Pancreas (tissue), 10 donors: ENCODE measurements at regions not wholly inside any gene's neighbourhood (a gene's known extent, or its start where the extent isn't known, plus 50 kb on each side); places are given as distances from the start of the nearest gene placed in this dataset.

Source experiments
- ATAC-seq, 4 donors: fragments of 200-7000 bp; cut with Tn5 transposase; one replicate each; pipeline versions ENCODE4 v1.8.0 to v1.9.1; 2020; ENCODE audit warnings: mild to moderate bottlenecking in 4 of 4, moderate library complexity in 4 of 4
- DNase-seq, 6 donors: peaks; one replicate each; pipeline ENCODE4 v3.0.0-alpha.2; 2020
- FAIRE-seq: peaks from 2 replicates; lab custom pipeline; 2012; peaks lifted over from hg19 to GRCh38; lab: Jason Lieb, UNC
- H3K27ac ChIP-seq, 4 donors: fragments of 200-600 bp; sonication (generic); 1 replicate in 3 of 4; 2 replicates in 1 of 4; pipeline versions ENCODE4 v1.5.0 to v1.8.0; 2020
- H3K27me3 ChIP-seq, 4 donors: fragments of 200-600 bp; one replicate each; pipeline ENCODE4 v1.8.0; 2021
- H3K36me3 ChIP-seq, 3 donors: fragments of 200-600 bp; sonication (generic) in 1 of 3; one replicate each; pipeline versions ENCODE4 v1.5.0 to v1.8.0; 2020 to 2021
- H3K4me1 ChIP-seq, 3 donors: fragments of 200-600 bp; one replicate each; pipeline ENCODE4 v1.8.0; 2021
- H3K4me3 ChIP-seq, 4 donors: fragments of 200-600 bp; sonication (generic) in 2 of 4; one replicate each; pipeline versions ENCODE4 v1.5.0 to v1.8.0; 2020 to 2021
- H3K9me3 ChIP-seq, 4 donors: fragments of 200-600 bp; one replicate each; pipeline ENCODE4 v1.8.0; 2021
- CTCF ChIP-seq, 4 donors: fragments of 200-600 bp; sonication (generic) in 3 of 4; IDR thresholded peaks; one replicate each; pipeline versions ENCODE4 v1.5.0 to v1.8.0; 2021; ENCODE audit warnings: antibody characterized with exemption in 4 of 4
- WGBS, 2 donors: extraction: QIAGEN DNeasy Blood & Tissue Kit; methylation state at CpG; one replicate each; pipeline ENCODE4 v1.1.7; 2013; 5-methylcytosine and 5-hydroxymethylcytosine counted together
- intact Hi-C, 3 donors: fragments of 100-400 bp; cut with DNase I; formaldehyde crosslinking; loops; one replicate each; pipeline versions ENCODE4 v1.11.1 to v1.14.2; 2022
- donor health status: healthy with polysubstance abuse.
- donor health status: DM: no; HTN: no; CAD: no; lungs with moderate emphysema.
- donor health status: DM: no; HTN: no; CAD: no.
- donor health status: control.
- donor health status: control.
- donor health status: Bipolar disorder and iron deficiency.
- donor health status: DM: yes; HTN: yes; CAD: no.
- donor health status: DM: no; HTN: no; CAD: no.
- donor health status: DM: no; HTN: no; CAD: no.
- donor health status: DM: yes; HTN: yes; CAD: no.

GRCh38 chr4:30172416-30172815 lies 547.8 kb upstream of the PCDH7 start:
- intact Hi-C loops = no loop called here

GRCh38 chr4:30181512-30181911 lies 538.7 kb upstream of the PCDH7 start:
- no peak for DNase-seq
- no peak for FAIRE-seq
- 63 to 81% methylated on average over 4 of the region's 4 CpGs for WGBS, 2 donors
- intact Hi-C loops = no loop called here
- H3K27me3 ChIP-seq = no peaks in the 10 kb centered on the region
- ATAC-seq = no peak
- TF ChIP-seq CTCF (IDR thresholded peaks at IDR 0.05) = no peak
- H3K4me1 ChIP-seq = no peaks in the 10 kb centered on the region
- no peaks in the 10 kb centered on the region for H3K9me3 ChIP-seq
- no peaks in the 10 kb centered on the region for H3K36me3 ChIP-seq
- H3K27ac ChIP-seq = no peak overlapping the region
- H3K4me3 ChIP-seq = no peak overlapping the region

More at GRCh38 chr4:30172416-30172815, 547.8 kb upstream of the PCDH7 start:
- no peak for TF ChIP-seq CTCF (IDR thresholded peaks at IDR 0.05)
- no peaks in the 10 kb centered on the region for H3K36me3 ChIP-seq
- no peak for ATAC-seq
- H3K4me3 ChIP-seq = no peak overlapping the region
- H3K27me3 ChIP-seq = no peaks in the 10 kb centered on the region
- H3K27ac ChIP-seq = no peak overlapping the region
- no peaks in the 10 kb centered on the region for H3K4me1 ChIP-seq
- DNase-seq = no peak
- no peak for FAIRE-seq
- H3K9me3 ChIP-seq = no peaks in the 10 kb centered on the region

- ATAC-seq (no peak), DNase-seq (no peak), FAIRE-seq (no peak)
- WGBS, 2 donors = 54 to 57% methylated on average over 2 of the region's 2 CpGs
- Histone ChIP-seq H3K4me1 (no peaks in the 10 kb centered on the region), H3K27ac (no peak overlapping the region), H3K9me3 (no peaks in the 10 kb centered on the region), H3K4me3 (no peak overlapping the region), H3K36me3 (no peaks in the 10 kb centered on the region), H3K27me3 (no peaks in the 10 kb centered on the region)
- intact Hi-C loops = no loop called here
- TF ChIP-seq CTCF (IDR thresholded peaks at IDR 0.05) = no peak
Measured at GRCh38 chr4:30181918-30182317, 538.3 kb upstream of the PCDH7 start.

GRCh38 chr4:30182786-30183185 lies 537.4 kb upstream of the PCDH7 start:
- no peaks in the 10 kb centered on the region for H3K27me3 ChIP-seq
- H3K36me3 ChIP-seq = no peaks in the 10 kb centered on the region
- intact Hi-C loops = no loop called here
- WGBS, 2 donors = 64 to 78% methylated on average over 2 of the region's 2 CpGs
- no peak for TF ChIP-seq CTCF (IDR thresholded peaks at IDR 0.05)
- DNase-seq (no peak), FAIRE-seq (no peak), ATAC-seq (no peak)
- H3K27ac ChIP-seq = no peak overlapping the region
- no peaks in the 10 kb centered on the region for H3K9me3 ChIP-seq
- H3K4me1 ChIP-seq = no peaks in the 10 kb centered on the region
- H3K4me3 ChIP-seq = no peak overlapping the region

GRCh38 chr4:30191902-30192301 lies 528.3 kb upstream of the PCDH7 start:
- no peak for FAIRE-seq

More at GRCh38 chr4:30191902-30192301, 528.3 kb upstream of the PCDH7 start:
- Histone ChIP-seq H3K27me3 (no peaks in the 10 kb centered on the region), H3K27ac (no peak overlapping the region), H3K9me3 (no peaks in the 10 kb centered on the region), H3K36me3 (no peaks in the 10 kb centered on the region), H3K4me3 (no peak overlapping the region), H3K4me1 (no peaks in the 10 kb centered on the region)
- DNase-seq = no peak
- ATAC-seq = no peak
- TF ChIP-seq CTCF (IDR thresholded peaks at IDR 0.05) = no peak
- intact Hi-C loops = no loop called here
